GM10248 (cell line): ENCODE measurements at regions not wholly inside any gene's neighbourhood (a gene's known extent, or its start where the extent isn't known, plus 50 kb on each side); places are given as distances from the start of the nearest gene placed in this dataset.

Experiments
- CTCF ChIA-PET: fragments of 300-600 bp; sonication (Branson Sonifier 250); formaldehyde crosslinking; extraction: SDS; loops from one replicate; lab custom pipeline; 2021; ENCODE audit warnings: antibody characterized with exemption; lab: Yijun Ruan, JAX
- POLR2A ChIA-PET: fragments of 350-650 bp; sonication (Branson Sonifier 250); formaldehyde crosslinking; extraction: SDS; loops from one replicate; lab custom pipeline; 2020; ENCODE audit warnings: antibody characterized with exemption; lab: Yijun Ruan, JAX
- DNase-seq: peaks from one replicate; pipeline ENCODE4 v3.0.0; 2012; ENCODE audit errors: extremely low spot score
- TF ChIP-seq, protein P1 (sequence below): IDR thresholded peaks from 2 replicates; pipeline ENCODE4 v1.5.1; 2012; ENCODE audit warnings: mild to moderate bottlenecking, low read depth; ENCODE audit errors: extremely low read depth, missing control alignments, control extremely low read depth

DNA sequence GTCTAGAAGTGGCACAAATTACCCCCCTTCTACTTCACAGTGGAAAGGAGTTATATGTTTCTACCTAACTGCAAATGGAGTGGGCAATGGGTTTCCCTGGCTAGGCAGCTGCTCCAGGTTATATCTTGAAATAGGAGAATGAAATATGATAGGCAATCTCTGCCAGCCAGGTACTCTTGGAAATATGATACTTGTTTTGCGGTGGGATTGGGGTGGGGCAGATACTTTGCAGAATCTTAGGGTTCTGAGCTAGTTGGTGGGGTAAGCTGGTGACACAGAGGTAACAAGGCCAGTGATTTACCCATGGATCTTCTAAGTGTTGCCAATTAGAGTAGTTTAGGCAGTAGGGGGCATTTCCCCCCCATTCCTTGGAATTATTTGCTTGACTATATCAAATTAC, 140.1 kb downstream of the ATP23 start:
- CTCF ChIA-PET: no interaction called here
- DNase-seq: no peak
- POLR2A ChIA-PET: no interaction called here
- TF ChIP-seq, protein P1, sequence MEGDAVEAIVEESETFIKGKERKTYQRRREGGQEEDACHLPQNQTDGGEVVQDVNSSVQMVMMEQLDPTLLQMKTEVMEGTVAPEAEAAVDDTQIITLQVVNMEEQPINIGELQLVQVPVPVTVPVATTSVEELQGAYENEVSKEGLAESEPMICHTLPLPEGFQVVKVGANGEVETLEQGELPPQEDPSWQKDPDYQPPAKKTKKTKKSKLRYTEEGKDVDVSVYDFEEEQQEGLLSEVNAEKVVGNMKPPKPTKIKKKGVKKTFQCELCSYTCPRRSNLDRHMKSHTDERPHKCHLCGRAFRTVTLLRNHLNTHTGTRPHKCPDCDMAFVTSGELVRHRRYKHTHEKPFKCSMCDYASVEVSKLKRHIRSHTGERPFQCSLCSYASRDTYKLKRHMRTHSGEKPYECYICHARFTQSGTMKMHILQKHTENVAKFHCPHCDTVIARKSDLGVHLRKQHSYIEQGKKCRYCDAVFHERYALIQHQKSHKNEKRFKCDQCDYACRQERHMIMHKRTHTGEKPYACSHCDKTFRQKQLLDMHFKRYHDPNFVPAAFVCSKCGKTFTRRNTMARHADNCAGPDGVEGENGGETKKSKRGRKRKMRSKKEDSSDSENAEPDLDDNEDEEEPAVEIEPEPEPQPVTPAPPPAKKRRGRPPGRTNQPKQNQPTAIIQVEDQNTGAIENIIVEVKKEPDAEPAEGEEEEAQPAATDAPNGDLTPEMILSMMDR: no peak

DNA sequence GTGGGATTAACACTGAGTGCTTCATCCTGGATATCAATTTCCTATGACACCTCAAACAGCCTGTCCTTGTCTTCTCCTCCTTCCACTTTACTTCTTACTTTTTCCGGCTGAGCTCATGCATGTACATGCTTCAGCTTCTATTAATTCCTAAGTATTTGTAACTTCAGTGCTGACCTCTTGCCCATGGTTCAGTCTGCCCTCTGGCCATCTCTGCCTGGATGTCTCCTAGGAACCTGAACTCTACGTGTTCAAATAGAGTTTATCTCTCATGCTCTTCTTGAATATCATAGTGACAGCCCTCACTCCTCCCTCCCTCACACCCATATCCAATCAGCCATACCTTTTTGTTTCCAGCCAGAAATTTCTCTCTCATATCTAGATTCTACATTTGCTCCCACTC, 141.6 kb downstream of the ATP23 start:
- POLR2A ChIA-PET: no interaction called here
- no peak for DNase-seq
- TF ChIP-seq, protein P1: no peak
- CTCF ChIA-PET: no interaction called here

DNA sequence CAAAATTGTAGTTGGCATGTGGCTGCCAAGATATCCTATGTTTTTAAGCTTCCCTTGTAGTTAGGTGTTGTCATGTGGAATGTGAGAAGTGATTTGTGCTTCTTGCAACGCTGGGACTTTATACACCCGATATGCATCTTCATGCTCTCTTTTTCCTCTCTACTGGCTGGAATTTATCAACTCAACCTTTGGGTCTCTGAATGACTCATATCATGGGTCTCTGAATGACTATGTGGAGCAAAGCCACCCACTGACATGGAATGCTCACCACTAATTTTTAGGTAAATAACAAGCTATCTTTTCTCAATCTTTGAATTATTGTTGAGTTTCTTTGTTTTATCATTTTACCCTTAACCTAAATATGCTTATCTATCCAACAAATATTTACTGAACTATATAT, 144.6 kb downstream of the ATP23 start:
- POLR2A ChIA-PET: no interaction called here
- no peak for DNase-seq
- TF ChIP-seq, protein P1: no peak
- CTCF ChIA-PET: no interaction called here

DNA sequence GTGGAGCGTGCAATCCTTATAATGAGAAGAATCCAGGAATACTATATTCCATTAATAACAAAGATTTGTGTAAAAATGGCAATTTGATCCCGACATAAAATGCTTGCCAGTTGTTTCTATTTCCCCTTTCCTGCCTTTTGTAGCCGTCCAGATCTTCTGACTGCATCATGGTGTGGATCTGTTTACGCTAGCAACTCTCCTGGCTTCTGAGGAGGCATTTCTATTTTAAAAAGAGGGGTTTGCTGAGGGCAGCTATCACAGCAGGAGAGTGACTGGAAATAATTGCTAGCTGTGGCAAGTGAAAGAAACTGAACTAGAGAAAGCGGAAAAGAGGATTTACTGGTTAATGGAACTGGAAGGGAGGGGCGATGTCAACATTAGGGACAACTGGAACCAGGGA, 145.6 kb downstream of the ATP23 start:
- ChIA-PET POLR2A (no interaction called here), CTCF (no interaction called here)
- TF ChIP-seq, protein P1: no peak
- DNase-seq: no peak

DNA sequence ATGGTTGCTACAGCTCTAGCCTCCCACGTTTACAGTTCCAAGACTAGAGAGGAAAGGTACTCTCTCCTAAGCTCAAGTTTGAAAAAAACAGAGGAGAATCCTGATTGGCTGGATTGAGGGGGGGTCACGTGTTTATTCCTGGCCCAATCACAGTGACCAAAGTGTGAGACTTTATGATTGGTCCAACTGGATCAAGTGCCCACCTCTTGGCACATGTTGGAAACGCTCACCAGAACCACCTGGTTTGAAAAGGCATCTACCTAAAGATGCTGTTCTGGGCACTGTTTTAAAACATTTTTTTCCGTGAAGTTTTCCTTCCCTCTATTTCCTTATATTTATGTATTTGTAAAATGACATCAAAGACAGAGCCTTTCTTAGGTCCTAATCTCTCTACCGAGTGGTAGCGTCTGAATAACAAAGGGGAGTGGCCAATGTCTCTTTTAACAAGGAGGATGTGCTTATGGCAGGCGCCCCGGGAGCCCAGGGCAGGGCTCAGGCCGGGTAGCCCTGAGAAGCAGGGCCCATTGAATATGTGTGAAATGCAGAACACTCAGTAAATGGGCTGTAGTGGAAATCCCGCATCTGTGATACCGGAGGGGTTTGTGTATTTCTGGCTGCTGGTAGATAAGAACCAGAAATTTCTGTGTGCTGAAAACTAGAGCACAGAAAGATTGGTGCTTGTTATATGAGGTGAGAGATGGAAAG, 146.2 kb downstream of the ATP23 start:
- POLR2A ChIA-PET: no interaction called here
- TF ChIP-seq, protein P1: no peak
- DNase-seq: no peak
- CTCF ChIA-PET: no interaction called here

DNA sequence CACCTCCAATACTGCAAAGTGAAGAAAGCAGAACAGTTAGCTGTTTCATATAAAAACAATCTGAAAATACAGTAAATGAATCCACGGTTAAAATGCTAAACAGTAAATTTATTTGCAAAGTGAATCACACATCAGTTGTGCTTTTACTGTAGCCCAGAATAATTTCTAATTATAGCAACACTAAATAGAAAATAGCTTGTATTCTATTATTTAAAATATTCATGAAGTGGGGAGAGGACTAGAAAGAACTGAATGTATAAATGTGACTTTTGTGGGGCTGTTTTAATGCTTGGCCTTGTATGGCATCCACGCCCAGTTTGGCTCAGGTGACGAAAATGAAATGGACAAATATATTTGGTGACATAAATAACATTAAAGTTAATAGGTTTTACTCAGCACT, 148.2 kb downstream of the ATP23 start:
- ChIA-PET POLR2A (no interaction called here), CTCF (interaction anchor here (1.3 to 1.5 kb wide), 2 partner anchors 9 to 10 kb away, joined by 3 to 5 read pairs; no protein-coding TSS in a partner anchor)
- no peak for DNase-seq
- TF ChIP-seq, protein P1: no peak
